Esophagus muscularis mucosa (tissue), 4 donors: ENCODE measurements at regions not wholly inside any gene's neighbourhood (a gene's known extent, or its start where the extent isn't known, plus 50 kb on each side); places are given as distances from the start of the nearest gene placed in this dataset.
A peak's percentile ranks its signal among the peaks of the same experiment; 100 is the strongest.

Source experiments
- DNase-seq: peaks from one replicate; pipeline ENCODE4 v3.0.0-alpha.2; 2017; ENCODE audit errors: extremely low spot score
- H3K27ac ChIP-seq, 4 donors: fragments of 200-600 bp; sonication (generic); replicated peaks in 1 of 4; 1 replicate in 3 of 4; 2 replicates in 1 of 4; pipeline ENCODE4 v1.5.1; 2016 to 2019; ENCODE audit warnings: mild to moderate bottlenecking in 1 of 4
- H3K27me3 ChIP-seq, 4 donors: fragments of 200-600 bp; sonication (generic); one replicate each; pipeline versions ENCODE4 v1.5.1 to v1.6.0; 2016 to 2019
- H3K36me3 ChIP-seq, 4 donors: fragments of 200-600 bp; sonication (generic); one replicate each; pipeline ENCODE4 v1.5.1; 2016 to 2019
- H3K4me1 ChIP-seq, 4 donors: fragments of 200-600 bp; sonication (generic); one replicate each; pipeline ENCODE4 v1.5.1; 2016 to 2019
- H3K4me3 ChIP-seq, 4 donors: fragments of 200-600 bp; sonication (generic); 1 replicate in 2 of 4; 2 replicates in 2 of 4; pipeline ENCODE4 v1.5.1; 2016 to 2019; ENCODE audit warnings: mild to moderate bottlenecking in 4 of 4, moderate library complexity in 1 of 4
- H3K9me3 ChIP-seq, 4 donors: fragments of 200-600 bp; sonication (generic); 1 replicate in 3 of 4; 2 replicates in 1 of 4; pipeline ENCODE4 v1.5.1; 2016 to 2019
- EP300 ChIP-seq: sonication (generic); formaldehyde crosslinking; IDR thresholded peaks from one replicate; pipeline ENCODE4 v1.6.1; 2017; ENCODE audit warnings: antibody characterized with exemption
- POLR2A ChIP-seq: fragments of 450-650 bp; IDR thresholded peaks from one replicate; pipeline ENCODE4 v1.6.1; 2017; ENCODE audit warnings: antibody characterized with exemption, moderate library complexity, mild to moderate bottlenecking, low read depth
- POLR2AphosphoS5 ChIP-seq, 2 donors: sonication (generic); formaldehyde crosslinking; IDR thresholded peaks; one replicate each; pipeline ENCODE4 v1.6.1; 2017; ENCODE audit warnings: antibody characterized with exemption in 2 of 2
- WGBS: methylation state at CpG from one replicate; pipeline ENCODE4 v1.1.5; 2018; 5-methylcytosine and 5-hydroxymethylcytosine counted together
- intact Hi-C: fragments of 100-400 bp; cut with DNase I; formaldehyde crosslinking; loops from one replicate; pipeline ENCODE4 v1.15.1; 2023
- TF ChIP-seq, protein P1 (sequence below), 3 experiments: fragments of 200-600 bp in 2 of 3; fragments of 450-650 bp in 1 of 3; sonication (generic) in 2 of 3; IDR thresholded peaks; one replicate each; pipeline ENCODE4 v1.5.1; 2017 to 2019; ENCODE audit warnings: antibody characterized with exemption in 3 of 3, mild to moderate bottlenecking in 2 of 3, moderate library complexity in 1 of 3

- no peaks in the 10 kb centered on the region for H3K9me3 ChIP-seq
- peaks cover 0 to 5% (median 0%) of the 10 kb centered on the region in 4 donors for H3K4me1 ChIP-seq
- no peak for DNase-seq
- 83% methylated on average over 4 of the region's 4 CpGs for WGBS
- no peak for TF ChIP-seq EP300
- TF ChIP-seq POLR2A = no peak
- TF ChIP-seq, protein P1, sequence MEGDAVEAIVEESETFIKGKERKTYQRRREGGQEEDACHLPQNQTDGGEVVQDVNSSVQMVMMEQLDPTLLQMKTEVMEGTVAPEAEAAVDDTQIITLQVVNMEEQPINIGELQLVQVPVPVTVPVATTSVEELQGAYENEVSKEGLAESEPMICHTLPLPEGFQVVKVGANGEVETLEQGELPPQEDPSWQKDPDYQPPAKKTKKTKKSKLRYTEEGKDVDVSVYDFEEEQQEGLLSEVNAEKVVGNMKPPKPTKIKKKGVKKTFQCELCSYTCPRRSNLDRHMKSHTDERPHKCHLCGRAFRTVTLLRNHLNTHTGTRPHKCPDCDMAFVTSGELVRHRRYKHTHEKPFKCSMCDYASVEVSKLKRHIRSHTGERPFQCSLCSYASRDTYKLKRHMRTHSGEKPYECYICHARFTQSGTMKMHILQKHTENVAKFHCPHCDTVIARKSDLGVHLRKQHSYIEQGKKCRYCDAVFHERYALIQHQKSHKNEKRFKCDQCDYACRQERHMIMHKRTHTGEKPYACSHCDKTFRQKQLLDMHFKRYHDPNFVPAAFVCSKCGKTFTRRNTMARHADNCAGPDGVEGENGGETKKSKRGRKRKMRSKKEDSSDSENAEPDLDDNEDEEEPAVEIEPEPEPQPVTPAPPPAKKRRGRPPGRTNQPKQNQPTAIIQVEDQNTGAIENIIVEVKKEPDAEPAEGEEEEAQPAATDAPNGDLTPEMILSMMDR (IDR thresholded peaks at IDR 0.05) = no peak
- no peak for TF ChIP-seq POLR2AphosphoS5 (IDR thresholded peaks at IDR 0.05)
- intact Hi-C loops = no loop called here
- H3K27me3 ChIP-seq = no peaks in the 10 kb centered on the region
- no peaks in the 10 kb centered on the region for H3K36me3 ChIP-seq
- no peak overlapping the region for H3K4me3 ChIP-seq
- no peak overlapping the region for H3K27ac ChIP-seq
These were observed 224.6 kb upstream of the PPARGC1A start for GRCh38 chr4:24114444-24114843.

DNA sequence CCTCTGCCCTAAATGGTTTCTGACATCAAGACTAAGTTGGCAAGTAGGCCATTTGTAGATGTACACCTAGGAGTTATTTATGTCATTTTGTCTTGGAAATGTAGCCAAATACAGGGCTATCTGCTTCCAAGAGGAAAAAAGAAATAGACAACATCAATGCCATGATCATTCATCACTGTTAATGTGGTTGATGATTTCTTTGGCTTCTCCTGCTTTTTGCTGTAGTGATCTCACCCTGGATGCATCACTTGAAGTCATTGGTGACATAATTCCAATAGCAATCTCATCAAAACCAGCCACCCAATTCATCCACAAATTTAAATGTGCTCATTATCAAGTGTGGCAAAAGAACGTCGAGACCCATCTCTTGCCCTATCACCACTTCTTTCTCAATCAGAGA lies 222.6 kb upstream of the PPARGC1A start:
- intact Hi-C loops = no loop called here
- Histone ChIP-seq H3K4me3 (no peak overlapping the region), H3K27ac (no peak overlapping the region), H3K4me1 (no peaks in the 10 kb centered on the region), H3K27me3 (no peaks in the 10 kb centered on the region), H3K9me3 (no peaks in the 10 kb centered on the region), H3K36me3 (no peaks in the 10 kb centered on the region)
- WGBS = 79% methylated on average over 2 of the region's 2 CpGs
- TF ChIP-seq EP300 = no peak
- TF ChIP-seq, protein P1 (IDR thresholded peaks at IDR 0.05) = no peak
- TF ChIP-seq POLR2A = no peak
- no peak for TF ChIP-seq POLR2AphosphoS5 (IDR thresholded peaks at IDR 0.05)
- DNase-seq = no peak

DNA sequence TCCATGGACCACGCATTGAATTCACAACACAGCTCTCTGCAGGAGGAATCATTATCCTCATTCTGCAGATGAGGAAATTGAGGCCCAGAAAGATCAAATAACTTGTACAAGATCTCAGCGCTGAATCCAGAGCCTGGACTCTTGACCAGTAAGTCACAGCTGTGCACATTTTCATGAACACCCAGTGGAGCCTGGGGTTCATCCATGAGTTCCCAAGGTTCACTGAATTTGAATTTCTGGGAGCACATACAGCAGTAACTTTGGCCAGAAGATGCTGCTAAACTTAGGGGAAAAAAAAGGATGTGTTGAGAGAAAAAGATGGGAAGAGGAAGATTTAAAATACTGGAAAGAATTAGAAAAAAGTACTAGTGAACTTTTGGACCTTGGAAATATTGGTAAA lies 218.7 kb upstream of the PPARGC1A start:
- intact Hi-C loops = no loop called here
- TF ChIP-seq POLR2AphosphoS5 (IDR thresholded peaks at IDR 0.05) (no peak), POLR2A (no peak), EP300 (no peak)
- TF ChIP-seq, protein P1 (IDR thresholded peaks at IDR 0.05) = no peak
- H3K36me3 ChIP-seq = no peaks in the 10 kb centered on the region
- 81% methylated on average over 2 of the region's 2 CpGs for WGBS
- H3K4me3 ChIP-seq = no peak overlapping the region
- no peak for DNase-seq
- no peaks in the 10 kb centered on the region for H3K27me3 ChIP-seq
- no peaks in the 10 kb centered on the region for H3K9me3 ChIP-seq
- H3K27ac ChIP-seq = no peak overlapping the region
- peaks cover 11 to 26% (median 26%) of the 10 kb centered on the region in 4 donors for H3K4me1 ChIP-seq

DNA sequence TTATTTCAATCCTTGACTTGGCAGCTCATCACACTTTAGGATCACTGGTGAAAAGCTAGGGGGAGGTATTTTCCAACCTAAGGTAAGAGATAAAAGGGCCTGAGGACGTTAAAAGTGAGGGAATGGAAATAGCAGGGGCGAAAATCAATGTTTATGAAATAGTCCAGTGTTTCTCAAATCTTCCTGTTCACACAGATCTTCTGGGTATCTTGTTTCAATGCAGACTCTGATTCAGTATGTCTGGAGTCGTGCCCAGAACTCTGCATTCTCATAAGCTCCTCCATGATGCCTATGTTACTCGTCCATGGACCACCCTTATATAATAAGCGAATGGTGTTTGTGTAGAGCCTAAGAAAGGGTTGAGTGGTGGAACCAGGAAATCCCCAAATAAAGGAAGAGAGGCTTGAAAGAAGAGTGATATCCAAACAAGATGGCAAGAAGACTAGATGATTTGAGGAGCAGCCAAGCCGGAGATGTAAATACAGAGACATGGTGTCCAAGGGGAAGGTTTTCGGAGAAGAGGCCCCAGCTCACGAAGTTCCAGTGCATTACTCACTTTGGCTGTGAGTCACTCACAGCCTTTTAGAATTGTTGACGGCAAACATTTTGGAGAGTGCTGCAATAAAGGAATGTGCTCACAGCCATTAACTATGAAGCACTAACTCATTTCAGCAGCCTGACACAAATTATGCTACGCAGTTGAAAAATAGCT lies 215.6 kb upstream of the PPARGC1A start:
- WGBS = 60% methylated on average over 10 of the region's 10 CpGs
- Histone ChIP-seq H3K9me3 (no peaks in the 10 kb centered on the region), H3K4me1 (peaks cover 16 to 36% (median 33%) of the 10 kb centered on the region in 4 donors), H3K27ac (peak overlapping the region; percentile 18 to 68 (median 54)), H3K27me3 (no peaks in the 10 kb centered on the region), H3K36me3 (no peaks in the 10 kb centered on the region), H3K4me3 (no peak overlapping the region)
- intact Hi-C loops = no loop called here
- TF ChIP-seq EP300 (no peak), POLR2AphosphoS5 (IDR thresholded peaks at IDR 0.05) (peak; percentile 12 to 62)
- no peak for DNase-seq

DNA sequence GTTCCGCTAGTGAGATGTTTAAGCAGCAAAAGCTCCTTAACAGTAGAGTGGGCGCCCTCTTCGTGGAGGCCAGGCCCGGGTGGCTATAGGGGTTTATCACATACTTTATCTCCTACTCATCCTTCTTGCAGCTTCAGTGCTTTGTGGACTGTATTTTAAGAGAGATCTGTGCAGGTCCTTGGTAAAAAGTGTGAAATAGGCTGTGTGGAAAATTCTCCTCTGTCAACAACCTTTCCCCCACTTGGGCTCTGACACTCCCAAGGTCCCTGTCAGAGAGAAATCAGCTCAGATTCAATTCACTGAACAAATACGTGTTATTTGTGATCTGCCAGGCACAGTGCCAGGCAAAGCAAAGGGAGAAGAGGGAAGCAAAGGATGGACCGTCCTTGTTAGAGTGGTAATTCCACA lies 214.3 kb upstream of the PPARGC1A start:
- Histone ChIP-seq H3K27ac (peak overlapping the region; percentile 40 to 69 (median 68)), H3K4me3 (peak overlapping the region in 2 of 4 donors; percentile 25 to 28), H3K27me3 (no peaks in the 10 kb centered on the region), H3K4me1 (peaks cover 16 to 36% (median 33%) of the 10 kb centered on the region in 4 donors), H3K9me3 (no peaks in the 10 kb centered on the region), H3K36me3 (no peaks in the 10 kb centered on the region)
- no peak for TF ChIP-seq EP300
- TF ChIP-seq POLR2AphosphoS5 (IDR thresholded peaks at IDR 0.05) = no peak
- no peak for TF ChIP-seq POLR2A
- TF ChIP-seq, protein P1 (IDR thresholded peaks at IDR 0.05) = no peak
- no peak for DNase-seq
- 38% methylated on average over 6 of the region's 6 CpGs for WGBS
- intact Hi-C loops = no loop called here
